A549 (cell line): ENCODE measurements at regions not wholly inside any gene's neighbourhood (a gene's known extent, or its start where the extent isn't known, plus 50 kb on each side); places are given as distances from the start of the nearest gene placed in this dataset.

Experiments used
- CTCF ChIP-seq: fragments of >200 bp; sonication (Bioruptor Twin); formaldehyde crosslinking; IDR thresholded peaks from 3 replicates; pipeline ENCODE4 v1.5.1; 2016
- EP300 ChIP-seq, 2 experiments: fragments of >200 bp; sonication (Bioruptor Twin); formaldehyde crosslinking; IDR thresholded peaks; 2 replicates in 1 of 2; 3 replicates in 1 of 2; pipeline ENCODE4 v1.6.1; 2016 to 2017
- ESRRA ChIP-seq: fragments of 150-350 bp; IDR thresholded peaks from 2 replicates; pipeline ENCODE4 v1.6.1; 2014; ENCODE audit warnings: mild to moderate bottlenecking, low read length, borderline replicate concordance
- HEYL ChIP-seq: fragments of 250-450 bp; sonication (Bioruptor Pico); IDR thresholded peaks from 2 replicates; pipeline ENCODE4 v1.8.0; 2021; ENCODE audit warnings: mild to moderate bottlenecking, moderate library complexity
- JUN ChIP-seq, 2 experiments: fragments of >200 bp; sonication (Bioruptor Twin); formaldehyde crosslinking; IDR thresholded peaks; 2 replicates in 1 of 2; 3 replicates in 1 of 2; pipeline ENCODE4 v1.6.1; 2016 to 2017
- JUNB ChIP-seq: fragments of >200 bp; sonication (Bioruptor Twin); formaldehyde crosslinking; IDR thresholded peaks from 2 replicates; pipeline ENCODE4 v1.6.1; 2016
- MAX ChIP-seq: IDR thresholded peaks from 2 replicates; pipeline ENCODE4 v1.6.1; 2012
- PBX3 ChIP-seq: IDR thresholded peaks from 2 replicates; pipeline ENCODE4 v1.6.1; 2012
- POLR2A ChIP-seq: IDR thresholded peaks from 2 replicates; pipeline ENCODE4 v1.6.1; 2012; ENCODE audit warnings: mild to moderate bottlenecking, low read length
- RFX5 ChIP-seq: fragments of 450-650 bp; IDR thresholded peaks from 2 replicates; pipeline ENCODE4 v1.7.1; 2014; ENCODE audit warnings: antibody characterized with exemption, mild to moderate bottlenecking, moderate library complexity

- TF ChIP-seq EP300 (IDR thresholded peaks at IDR 0.05) (no peak), CTCF (no peak), HEYL (CRISPR knock-in tag) (no peak), ESRRA (no peak), RFX5 (no peak), JUNB (no peak), POLR2A (no peak), JUN (IDR thresholded peaks at IDR 0.05) (no peak), PBX3 (no peak), MAX (no peak)
These were observed 205.4 kb downstream of the HLX start for GRCh38 chr1:221084681-221085080.
